ENCODE measurements at regions not wholly inside any gene's neighbourhood (a gene's known extent, or its start where the extent isn't known, plus 50 kb on each side); places are given as distances from the start of the nearest gene placed in this dataset.

GRCh38 chrX:9087271-9088040, 53.5 kb upstream of the FAM9B start:
- no peak for DNase-seq (ENCODE audit: low read depth in 3 of 3)

GRCh38 chrX:9088896-9089295, 55.0 kb upstream of the FAM9B start:
- no peak for DNase-seq (ENCODE audit: low read depth in 3 of 3)

- no peak for DNase-seq (ENCODE audit: low read depth in 3 of 3)
These were observed 56.8 kb upstream of the FAM9B start for GRCh38 chrX:9090766-9091165.

GRCh38 chrX:9091258-9091657, 57.3 kb upstream of the FAM9B start:
- no peak for DNase-seq (ENCODE audit: low read depth in 3 of 3)

- DNase-seq (ENCODE audit: low read depth in 3 of 3) = no peak
These were observed 69.0 kb upstream of the FAM9B start for GRCh38 chrX:9102956-9103355.

- no peak for DNase-seq (ENCODE audit: low read depth in 3 of 3)
These were observed 74.1 kb upstream of the FAM9B start for GRCh38 chrX:9108054-9108453.

- DNase-seq (ENCODE audit: low read depth in 3 of 3) = no peak
These were observed 76.9 kb upstream of the FAM9B start for GRCh38 chrX:9110808-9111207.

- no peak for DNase-seq (ENCODE audit: low read depth in 3 of 3)
These were observed 80.3 kb upstream of the FAM9B start for GRCh38 chrX:9114245-9114644.

- no peak for DNase-seq (ENCODE audit: low read depth in 3 of 3)
These were observed 83.9 kb upstream of the FAM9B start for GRCh38 chrX:9117851-9118250.

GRCh38 chrX:9122519-9123245, 88.8 kb upstream of the FAM9B start:
- DNase-seq (ENCODE audit: low read depth in 3 of 3) = no peak

GRCh38 chrX:9127986-9128385, 94.1 kb upstream of the FAM9B start:
- no peak for DNase-seq (ENCODE audit: low read depth in 3 of 3)

- no peak for DNase-seq (ENCODE audit: low read depth in 3 of 3)
These were observed 96.1 kb upstream of the FAM9B start for GRCh38 chrX:9130031-9130430.

GRCh38 chrX:9131066-9131465, 97.1 kb upstream of the FAM9B start:
- peak in 1 of 3 donors; percentile 4 for DNase-seq (ENCODE audit: low read depth in 3 of 3)

GRCh38 chrX:9132036-9132638, 98.2 kb upstream of the FAM9B start:
- DNase-seq (ENCODE audit: low read depth in 3 of 3) = no peak

GRCh38 chrX:9133426-9133825, 99.5 kb upstream of the FAM9B start:
- DNase-seq (ENCODE audit: low read depth in 3 of 3) = no peak

- DNase-seq (ENCODE audit: low read depth in 3 of 3) = no peak
These were observed 100.4 kb upstream of the FAM9B start for GRCh38 chrX:9134366-9134765.

GRCh38 chrX:9135901-9136510, 102.1 kb upstream of the FAM9B start:
- no peak for DNase-seq (ENCODE audit: low read depth in 3 of 3)

- DNase-seq (ENCODE audit: low read depth in 3 of 3) = no peak
These were observed 103.2 kb upstream of the FAM9B start for GRCh38 chrX:9137152-9137551.

GRCh38 chrX:9141496-9141895, 107.6 kb upstream of the FAM9B start:
- no peak for DNase-seq (ENCODE audit: low read depth in 3 of 3)

GRCh38 chrX:9144701-9145241, 110.8 kb upstream of the FAM9B start:
- no peak for DNase-seq (ENCODE audit: low read depth in 3 of 3)

- DNase-seq (ENCODE audit: low read depth in 3 of 3) = no peak
These were observed 112.7 kb upstream of the FAM9B start for GRCh38 chrX:9146657-9147056.

- DNase-seq (ENCODE audit: low read depth in 3 of 3) = no peak
These were observed 113.2 kb upstream of the FAM9B start for GRCh38 chrX:9147086-9147485.
